ENCODE measurements at regions not wholly inside any gene's neighbourhood (a gene's known extent, or its start where the extent isn't known, plus 50 kb on each side); places are given as distances from the start of the nearest gene placed in this dataset.

DNA sequence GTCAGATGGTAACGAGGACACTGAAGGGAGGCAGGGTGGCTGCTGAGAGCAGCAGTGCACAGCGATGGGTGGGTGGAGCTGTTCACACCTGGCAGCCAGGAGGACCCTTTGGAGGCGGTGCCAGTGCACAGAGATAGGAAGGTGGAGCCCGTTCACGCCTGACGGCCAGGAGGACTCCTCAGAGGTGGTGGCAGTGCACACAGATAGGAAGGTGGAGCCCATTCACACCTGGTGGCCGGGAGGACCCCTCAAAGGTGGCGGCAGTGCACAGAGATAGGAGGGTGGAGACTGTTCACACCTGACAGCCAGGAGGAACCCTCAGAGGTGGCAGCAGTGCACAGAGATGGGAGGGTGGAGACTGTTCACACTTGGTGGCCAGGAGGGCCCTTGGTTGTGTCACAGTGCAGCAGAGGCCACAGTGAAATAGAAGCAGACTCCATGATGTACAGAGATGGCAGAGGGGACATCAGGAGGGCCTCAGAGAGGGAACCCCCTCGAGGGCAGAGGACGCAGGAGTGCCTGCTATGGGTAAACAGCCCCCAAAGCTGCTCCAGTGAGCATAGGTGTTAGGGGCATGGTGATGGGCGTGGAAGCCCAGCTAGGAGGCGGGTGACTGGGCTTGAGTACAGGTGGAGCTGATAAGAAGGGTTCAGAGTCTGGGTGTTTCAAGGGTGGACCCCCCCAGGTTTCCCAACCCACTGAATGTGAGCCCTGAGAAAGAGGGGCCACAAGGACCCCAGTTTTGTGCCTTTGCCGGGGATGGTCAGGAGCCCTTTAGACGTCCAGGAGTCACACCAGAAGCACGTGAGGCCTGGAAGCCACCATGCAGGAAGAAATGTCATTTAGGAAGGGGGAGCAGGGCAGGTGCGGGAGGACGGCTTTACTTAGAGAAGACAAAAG lies 566.7 kb downstream of the BRD1 start:
- Histone ChIP-seq H3K4me3 (no peak overlapping the region), H3K9me3 (no peaks in the 10 kb centered on the region), H3K27me3 (replicated peaks; ENCODE audit: insufficient read depth) (no peaks in the 10 kb centered on the region), H3K27ac (no peak overlapping the region), H3K36me3 (no peaks in the 10 kb centered on the region), H3K4me1 (ENCODE audit: control insufficient read depth in 1 of 2, low read depth in 2 of 2) (no peaks in the 10 kb centered on the region)
- TF ChIP-seq, protein P1, sequence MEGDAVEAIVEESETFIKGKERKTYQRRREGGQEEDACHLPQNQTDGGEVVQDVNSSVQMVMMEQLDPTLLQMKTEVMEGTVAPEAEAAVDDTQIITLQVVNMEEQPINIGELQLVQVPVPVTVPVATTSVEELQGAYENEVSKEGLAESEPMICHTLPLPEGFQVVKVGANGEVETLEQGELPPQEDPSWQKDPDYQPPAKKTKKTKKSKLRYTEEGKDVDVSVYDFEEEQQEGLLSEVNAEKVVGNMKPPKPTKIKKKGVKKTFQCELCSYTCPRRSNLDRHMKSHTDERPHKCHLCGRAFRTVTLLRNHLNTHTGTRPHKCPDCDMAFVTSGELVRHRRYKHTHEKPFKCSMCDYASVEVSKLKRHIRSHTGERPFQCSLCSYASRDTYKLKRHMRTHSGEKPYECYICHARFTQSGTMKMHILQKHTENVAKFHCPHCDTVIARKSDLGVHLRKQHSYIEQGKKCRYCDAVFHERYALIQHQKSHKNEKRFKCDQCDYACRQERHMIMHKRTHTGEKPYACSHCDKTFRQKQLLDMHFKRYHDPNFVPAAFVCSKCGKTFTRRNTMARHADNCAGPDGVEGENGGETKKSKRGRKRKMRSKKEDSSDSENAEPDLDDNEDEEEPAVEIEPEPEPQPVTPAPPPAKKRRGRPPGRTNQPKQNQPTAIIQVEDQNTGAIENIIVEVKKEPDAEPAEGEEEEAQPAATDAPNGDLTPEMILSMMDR (IDR thresholded peaks at IDR 0.05): no peak
- ATAC-seq (ENCODE audit: insufficient number of reproducible peaks, low FRiP score, low read depth) (no peak), DNase-seq (ENCODE audit: low spot score) (no peak)

DNA sequence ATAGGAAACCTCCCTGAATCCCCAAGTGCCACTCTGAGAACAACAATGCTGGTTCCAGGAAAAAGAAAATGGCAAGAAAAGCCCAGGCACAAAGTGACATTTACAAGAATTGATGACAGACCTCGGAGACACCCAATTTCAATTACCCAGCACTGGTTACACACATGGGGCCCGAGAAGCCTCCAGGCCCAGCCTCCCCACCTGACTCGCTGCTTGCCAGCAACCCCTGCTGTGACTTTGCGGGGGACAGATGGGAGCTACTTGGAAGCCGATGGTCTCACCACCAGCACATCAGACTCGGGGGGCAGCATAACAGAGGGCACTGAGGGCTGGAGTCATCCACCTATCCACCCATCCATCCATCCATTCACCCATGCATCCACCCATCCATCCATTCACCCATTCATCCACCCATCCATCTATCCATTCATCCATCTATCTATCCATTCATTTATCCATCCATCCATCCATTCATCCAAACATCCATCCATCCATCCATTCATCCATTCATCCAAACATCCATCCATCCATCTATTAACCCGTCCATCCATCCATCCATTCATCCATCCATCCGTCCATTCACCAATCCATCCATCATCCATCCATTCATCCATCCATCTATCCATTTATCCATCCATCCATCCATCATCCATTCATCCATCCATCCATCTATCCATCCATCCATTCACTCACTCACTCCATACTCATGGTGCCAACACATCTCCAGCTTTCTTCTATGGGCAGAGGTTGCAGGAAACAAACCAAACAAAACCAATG lies 567.6 kb downstream of the BRD1 start:
- Histone ChIP-seq H3K9me3 (no peaks in the 10 kb centered on the region), H3K4me3 (no peak overlapping the region), H3K36me3 (no peaks in the 10 kb centered on the region), H3K27me3 (replicated peaks; ENCODE audit: insufficient read depth) (no peaks in the 10 kb centered on the region), H3K27ac (no peak overlapping the region), H3K4me1 (ENCODE audit: control insufficient read depth in 1 of 2, low read depth in 2 of 2) (no peaks in the 10 kb centered on the region)
- no peak for ATAC-seq (ENCODE audit: insufficient number of reproducible peaks, low FRiP score, low read depth)
- TF ChIP-seq, protein P1 (IDR thresholded peaks at IDR 0.05): no peak
- no peak for DNase-seq (ENCODE audit: low spot score)

DNA sequence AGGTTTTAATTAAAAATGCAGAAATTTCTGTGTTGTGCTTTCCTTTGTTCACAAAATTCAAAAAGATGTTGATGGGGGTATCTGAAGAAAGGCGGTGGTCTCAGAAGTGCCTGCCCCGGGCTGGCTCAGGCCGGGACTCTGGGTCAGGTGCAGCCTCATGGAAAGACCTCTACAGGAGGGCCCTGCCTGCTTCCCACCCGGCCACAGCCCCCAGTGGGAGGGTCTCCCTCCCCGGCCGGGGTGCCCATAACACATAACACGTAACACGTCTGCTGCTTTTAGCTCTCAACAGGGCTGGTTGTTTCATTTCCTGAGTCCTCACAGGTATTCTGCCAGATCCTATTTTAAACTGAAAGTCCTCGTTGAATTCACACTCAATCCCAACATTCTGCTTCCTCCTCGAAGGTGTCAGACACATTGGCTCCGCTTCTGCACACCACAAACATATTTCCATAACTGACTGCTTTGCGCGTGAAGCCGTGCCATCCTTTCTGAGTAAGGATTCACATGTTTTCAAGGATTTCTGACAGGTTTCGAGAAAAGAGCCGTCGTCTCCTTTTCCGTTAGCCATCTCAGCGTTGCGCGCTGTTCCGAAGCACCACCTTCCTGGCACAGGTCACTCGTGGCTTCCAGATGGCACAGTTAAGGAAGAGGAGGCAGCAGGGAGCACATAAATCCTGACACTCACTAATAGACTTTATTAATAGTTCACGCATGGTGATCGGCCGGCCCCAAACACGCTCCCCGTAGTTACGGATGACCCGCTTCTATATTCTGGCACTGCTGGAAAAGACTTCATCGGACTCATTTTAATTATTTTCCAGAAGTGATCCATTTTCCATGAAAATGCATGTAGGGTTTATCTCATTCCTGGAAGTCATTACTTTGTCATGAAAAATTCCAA lies 569.3 kb downstream of the BRD1 start:
- TF ChIP-seq, protein P1 (IDR thresholded peaks at IDR 0.05): no peak
- Histone ChIP-seq H3K4me1 (ENCODE audit: control insufficient read depth in 1 of 2, low read depth in 2 of 2) (no peaks in the 10 kb centered on the region), H3K36me3 (no peaks in the 10 kb centered on the region), H3K27me3 (replicated peaks; ENCODE audit: insufficient read depth) (no peaks in the 10 kb centered on the region), H3K4me3 (no peak overlapping the region), H3K27ac (no peak overlapping the region), H3K9me3 (no peaks in the 10 kb centered on the region)
- DNase-seq (ENCODE audit: low spot score): no peak
- ATAC-seq (ENCODE audit: insufficient number of reproducible peaks, low FRiP score, low read depth): no peak

DNA sequence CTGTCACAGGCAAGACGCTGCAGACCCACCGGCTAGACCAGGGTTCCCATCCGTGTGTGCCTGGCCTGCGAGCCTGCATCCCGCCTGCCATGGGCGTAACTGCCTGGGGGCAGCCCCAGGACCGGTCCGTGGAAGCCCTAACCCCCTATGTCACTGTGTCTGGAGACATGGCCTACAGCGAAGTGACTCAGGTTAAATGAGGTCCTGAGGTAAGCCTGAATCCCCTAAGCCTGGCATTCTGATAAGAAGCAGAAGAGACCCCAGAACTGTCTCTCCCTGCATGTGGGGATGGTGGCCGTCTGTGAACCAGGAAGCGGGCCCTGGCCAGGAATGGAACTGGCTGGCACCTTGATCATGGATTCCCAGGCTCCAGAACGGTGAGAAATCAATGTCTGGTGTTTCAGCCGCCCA lies 570.1 kb downstream of the BRD1 start:
- no peak for DNase-seq (ENCODE audit: low spot score)

More for the DNA sequence above, 570.1 kb downstream of the BRD1 start:
- Histone ChIP-seq H3K27me3 (replicated peaks; ENCODE audit: insufficient read depth) (no peaks in the 10 kb centered on the region), H3K27ac (no peak overlapping the region), H3K4me1 (ENCODE audit: control insufficient read depth in 1 of 2, low read depth in 2 of 2) (no peaks in the 10 kb centered on the region), H3K9me3 (no peaks in the 10 kb centered on the region), H3K4me3 (no peak overlapping the region), H3K36me3 (no peaks in the 10 kb centered on the region)
- TF ChIP-seq, protein P1 (IDR thresholded peaks at IDR 0.05): no peak
- ATAC-seq (ENCODE audit: insufficient number of reproducible peaks, low FRiP score, low read depth): no peak
